Lower leg skin (tissue), 4 donors: ENCODE measurements at regions not wholly inside any gene's neighbourhood (a gene's known extent, or its start where the extent isn't known, plus 50 kb on each side); places are given as distances from the start of the nearest gene placed in this dataset.
A peak's percentile ranks its signal among the peaks of the same experiment; 100 is the strongest.
"Not testable (repeated sequence)": the region's sequence is repeated elsewhere in the genome, so short reads cannot be mapped to it uniquely, and the experiment has no call there.

Experiments
- DNase-seq, 2 donors: peaks; one replicate each; pipeline ENCODE4 v3.0.0-alpha.2; 2019; ENCODE audit warnings: low spot score in 2 of 2
- H3K4me3 ChIP-seq: fragments of 200-600 bp; sonication (generic); 2 replicates; pipeline ENCODE4 v1.5.1; 2017; ENCODE audit warnings: mild to moderate bottlenecking, low read depth; ENCODE audit not compliant: poor library complexity, severe bottlenecking
- POLR2A ChIP-seq, 2 donors: fragments of 450-650 bp; IDR thresholded peaks; one replicate each; pipeline ENCODE4 v1.6.1; 2016 to 2017; ENCODE audit warnings: antibody characterized with exemption in 2 of 2, mild to moderate bottlenecking in 1 of 2, moderate library complexity in 1 of 2
- WGBS, 2 donors: methylation state at CpG; one replicate each; pipeline ENCODE4 v1.1.5; 2018; 5-methylcytosine and 5-hydroxymethylcytosine counted together
- intact Hi-C: fragments of 100-400 bp; cut with DNase I; formaldehyde crosslinking; loops from one replicate; pipeline ENCODE4 v1.15.0; 2023; ENCODE audit warnings: low total_unique reads
- TF ChIP-seq, protein P1 (sequence below), 3 donors: fragments of 450-650 bp; IDR thresholded peaks; one replicate each; pipeline ENCODE4 v1.5.1; 2016; ENCODE audit warnings: antibody characterized with exemption in 3 of 3, mild to moderate bottlenecking in 3 of 3, moderate library complexity in 2 of 3

DNA sequence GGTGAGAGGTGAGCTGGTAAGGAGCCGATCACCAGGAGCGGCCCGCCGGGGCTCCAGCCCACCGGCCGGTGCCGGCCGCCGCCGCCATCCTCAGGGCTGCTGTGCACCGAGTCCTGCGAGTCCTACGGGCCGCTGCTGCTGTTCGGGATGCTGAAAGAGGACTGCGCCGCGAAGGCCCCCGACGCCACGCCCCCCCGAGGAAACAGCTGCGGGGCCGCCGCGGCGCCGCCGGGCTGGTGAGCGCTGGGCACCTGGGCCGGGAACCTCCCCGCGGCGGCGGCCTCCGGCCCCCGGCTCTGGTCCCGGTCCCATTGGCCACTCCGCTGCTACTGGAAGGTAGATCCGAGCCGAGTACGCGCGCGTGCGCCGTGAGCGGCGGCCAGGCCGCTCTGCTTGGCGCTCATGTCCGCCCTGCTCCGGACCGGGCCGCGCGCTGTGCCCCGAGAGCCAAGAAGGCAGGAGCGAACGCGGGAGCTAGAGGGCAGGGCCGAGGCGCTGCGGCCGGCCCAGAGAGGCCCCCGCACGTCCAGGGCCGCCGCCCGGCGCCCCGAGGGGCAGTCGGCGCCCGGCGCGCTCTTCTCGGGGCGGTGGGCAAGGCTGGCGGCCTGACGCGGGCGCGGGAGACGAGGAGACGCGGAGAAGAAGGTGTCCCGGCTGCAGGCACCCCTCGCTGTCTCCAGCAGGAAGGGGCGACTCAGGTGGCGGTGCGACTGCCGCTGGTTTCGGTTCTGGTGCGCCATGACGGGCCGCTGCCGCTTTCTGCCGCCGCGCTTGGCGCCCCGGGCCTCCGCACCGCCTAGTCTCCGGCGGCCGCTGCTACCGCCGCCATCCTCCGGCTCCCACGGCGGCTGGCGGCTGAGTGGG, 121.3 kb upstream of the WIPF3 start:
- intact Hi-C loops: no loop called here
- peak; percentile 31 to 91 for DNase-seq
- TF ChIP-seq POLR2A (IDR thresholded peaks at IDR 0.05): no peak
- TF ChIP-seq, protein P1, sequence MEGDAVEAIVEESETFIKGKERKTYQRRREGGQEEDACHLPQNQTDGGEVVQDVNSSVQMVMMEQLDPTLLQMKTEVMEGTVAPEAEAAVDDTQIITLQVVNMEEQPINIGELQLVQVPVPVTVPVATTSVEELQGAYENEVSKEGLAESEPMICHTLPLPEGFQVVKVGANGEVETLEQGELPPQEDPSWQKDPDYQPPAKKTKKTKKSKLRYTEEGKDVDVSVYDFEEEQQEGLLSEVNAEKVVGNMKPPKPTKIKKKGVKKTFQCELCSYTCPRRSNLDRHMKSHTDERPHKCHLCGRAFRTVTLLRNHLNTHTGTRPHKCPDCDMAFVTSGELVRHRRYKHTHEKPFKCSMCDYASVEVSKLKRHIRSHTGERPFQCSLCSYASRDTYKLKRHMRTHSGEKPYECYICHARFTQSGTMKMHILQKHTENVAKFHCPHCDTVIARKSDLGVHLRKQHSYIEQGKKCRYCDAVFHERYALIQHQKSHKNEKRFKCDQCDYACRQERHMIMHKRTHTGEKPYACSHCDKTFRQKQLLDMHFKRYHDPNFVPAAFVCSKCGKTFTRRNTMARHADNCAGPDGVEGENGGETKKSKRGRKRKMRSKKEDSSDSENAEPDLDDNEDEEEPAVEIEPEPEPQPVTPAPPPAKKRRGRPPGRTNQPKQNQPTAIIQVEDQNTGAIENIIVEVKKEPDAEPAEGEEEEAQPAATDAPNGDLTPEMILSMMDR (IDR thresholded peaks at IDR 0.05): no peak
- peak overlapping the region; percentile 79 for H3K4me3 ChIP-seq
- WGBS, 2 donors: 0 to 2% methylated on average over 30 to 74 of the region's 114 CpGs

DNA sequence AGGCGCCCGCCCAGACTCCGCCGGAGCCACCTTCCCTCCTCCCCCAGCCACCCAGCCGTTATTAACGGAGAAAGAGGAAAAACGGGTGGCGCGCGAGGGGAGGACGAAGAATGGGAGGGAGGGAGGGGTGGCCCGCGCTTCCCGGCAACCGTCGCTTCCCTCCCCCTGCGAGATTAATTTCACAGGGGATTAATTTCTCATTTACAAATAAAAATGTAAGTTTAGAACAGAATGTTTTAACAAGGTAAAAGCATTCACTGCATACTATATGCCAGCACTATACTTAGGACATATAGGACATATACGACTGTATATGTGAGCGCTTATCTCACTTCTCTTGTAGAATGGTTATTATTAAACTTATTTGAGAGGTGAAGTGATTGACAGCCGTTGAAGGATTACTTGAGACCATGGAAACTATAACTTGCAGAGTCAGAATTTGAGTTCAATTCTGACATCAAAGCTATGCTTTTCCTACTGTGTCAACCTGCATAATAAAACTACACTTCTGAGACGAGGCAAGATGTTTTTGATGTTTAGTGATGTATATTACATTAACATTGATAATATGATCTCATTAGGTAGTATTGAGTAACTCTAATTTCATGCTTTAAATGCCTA, 120.5 kb upstream of the WIPF3 start:
- not testable (repeated sequence) for DNase-seq
- WGBS, 2 donors: 1% methylated on average over 21 of the region's 21 CpGs

DNA sequence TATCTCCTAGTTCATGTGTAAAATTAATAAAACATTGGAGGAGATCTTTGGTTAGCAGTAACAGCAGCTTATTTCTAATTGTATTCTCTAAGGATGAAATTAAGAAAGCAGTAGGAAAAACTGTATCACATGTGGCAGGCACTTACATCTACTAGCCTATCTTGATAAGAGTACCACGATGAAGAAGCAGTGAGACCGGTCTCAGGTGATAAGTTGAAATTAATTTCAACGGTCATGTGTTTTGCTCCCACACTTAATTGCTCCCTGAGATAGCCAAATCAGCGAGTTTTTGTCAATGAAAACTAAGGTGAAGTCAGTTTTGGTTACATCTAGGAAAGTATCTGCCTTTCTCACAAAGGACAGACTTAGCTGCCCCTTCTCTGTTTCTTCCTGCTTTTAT, 115.8 kb upstream of the WIPF3 start:
- H3K4me3 ChIP-seq, intact Hi-C loops, DNase-seq: not testable (repeated sequence)
- 80 to 82% methylated on average over 4 of the region's 4 CpGs for WGBS, 2 donors

More for the DNA sequence above, 120.5 kb upstream of the WIPF3 start:
- H3K4me3 ChIP-seq: peak overlapping the region; percentile 79
- intact Hi-C loops: not testable (repeated sequence)

DNA sequence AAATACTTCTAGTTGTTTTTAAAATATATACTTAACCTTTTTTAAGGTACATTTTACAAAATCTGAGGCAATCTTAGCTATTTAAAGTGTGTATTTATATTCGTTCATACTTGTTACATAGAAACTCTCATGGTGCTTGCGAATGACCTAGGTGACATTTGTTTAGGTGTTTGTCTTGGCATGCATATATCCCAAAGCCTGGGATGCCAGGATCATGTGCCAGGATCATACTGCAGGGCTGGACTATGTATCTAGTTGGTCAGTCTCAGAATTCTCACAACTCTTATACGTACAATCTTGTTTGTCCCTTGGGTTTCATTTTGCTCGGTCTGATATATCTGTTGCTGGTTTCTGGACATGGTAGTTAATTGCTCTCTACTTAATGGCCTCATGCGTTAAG, 109.9 kb upstream of the WIPF3 start:
- intact Hi-C loops, H3K4me3 ChIP-seq, DNase-seq: not testable (repeated sequence)
- WGBS, 2 donors: 82 to 85% methylated on average over 5 of the region's 5 CpGs

DNA sequence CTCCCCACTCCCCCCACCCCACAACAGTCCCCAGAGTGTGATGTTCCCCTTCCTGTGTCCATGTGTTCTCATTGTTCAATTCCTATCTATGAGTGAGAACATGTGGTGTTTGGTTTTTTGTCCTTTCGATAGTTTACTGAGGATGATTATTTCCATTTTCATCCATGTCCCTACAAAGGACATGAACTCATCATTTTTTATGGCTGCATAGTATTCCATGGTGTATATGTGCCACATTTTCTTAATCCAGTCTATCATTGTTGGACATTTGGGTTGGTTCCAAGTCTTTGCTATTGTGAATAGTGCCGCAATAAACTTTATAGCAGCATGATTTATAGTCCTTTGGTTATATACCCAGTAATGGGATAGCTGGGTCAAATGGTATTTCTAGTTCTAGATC, 106.6 kb upstream of the WIPF3 start:
- H3K4me3 ChIP-seq, intact Hi-C loops, DNase-seq: not testable (repeated sequence)
- 75 to 100% methylated on average over 2 of the region's 2 CpGs for WGBS, 2 donors

DNA sequence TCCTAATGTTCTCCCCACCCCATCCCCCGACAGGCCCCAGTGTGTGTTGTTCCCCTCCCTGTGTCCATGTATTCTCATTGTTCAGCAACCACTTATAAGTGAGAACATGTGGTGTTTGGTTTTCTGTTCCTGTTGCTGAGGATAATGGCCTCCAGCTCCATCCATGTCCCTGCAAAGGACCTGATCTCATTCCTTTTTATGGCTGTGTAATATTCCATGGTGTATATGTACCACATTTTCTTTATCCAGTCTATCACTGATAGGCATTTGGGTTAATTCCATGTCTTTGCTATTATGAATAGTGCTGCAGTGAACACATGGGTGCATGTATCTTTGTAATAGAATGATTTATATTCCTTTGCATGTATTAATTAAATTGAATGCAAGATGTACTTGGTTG, 104.8 kb upstream of the WIPF3 start:
- DNase-seq, intact Hi-C loops, H3K4me3 ChIP-seq: not testable (repeated sequence)
- WGBS, 2 donors: 97 to 100% methylated on average over 1 of the region's 1 CpG

DNA sequence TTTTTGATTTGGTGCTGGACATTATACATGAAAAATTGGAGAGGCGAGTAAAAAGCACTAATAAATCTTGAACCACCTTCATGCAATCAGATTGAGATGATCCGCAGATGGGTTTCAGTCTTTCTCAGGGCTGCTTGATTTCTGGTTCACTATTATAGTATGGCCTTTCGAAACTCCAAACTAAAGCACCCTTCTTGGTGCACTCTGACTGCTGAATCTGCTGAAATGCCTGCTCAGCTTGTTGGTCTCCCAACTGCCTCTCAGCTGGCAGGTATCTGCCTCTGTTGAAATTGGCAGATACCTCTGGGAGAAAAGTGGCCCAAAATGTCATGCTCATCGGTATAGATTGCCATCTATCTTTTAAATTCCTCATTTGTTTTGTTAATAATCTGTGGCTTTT, 102.5 kb upstream of the WIPF3 start:
- intact Hi-C loops, DNase-seq, H3K4me3 ChIP-seq: not testable (repeated sequence)
- WGBS, 2 donors: 96 to 97% methylated on average over 4 of the region's 4 CpGs

DNA sequence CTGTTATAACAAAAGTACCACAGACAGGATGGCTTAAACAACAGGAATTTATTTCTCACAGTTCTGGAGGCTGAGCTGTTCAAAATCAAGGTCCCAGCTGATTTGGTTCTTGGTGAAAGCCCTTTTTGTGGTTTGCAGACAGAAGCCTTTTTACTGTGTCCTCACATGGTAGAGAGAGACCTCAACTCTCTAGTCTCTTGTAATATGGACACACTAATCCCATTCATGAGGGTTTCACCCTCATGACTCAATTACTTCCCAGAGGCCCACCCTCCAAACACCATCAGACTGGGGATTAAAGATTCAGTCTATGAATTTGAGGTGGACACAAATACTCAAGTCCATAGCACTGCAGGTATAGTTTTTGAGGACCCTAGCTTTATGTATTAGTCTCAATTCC, 97.3 kb upstream of the WIPF3 start:
- intact Hi-C loops, DNase-seq, H3K4me3 ChIP-seq: not testable (repeated sequence)

DNA sequence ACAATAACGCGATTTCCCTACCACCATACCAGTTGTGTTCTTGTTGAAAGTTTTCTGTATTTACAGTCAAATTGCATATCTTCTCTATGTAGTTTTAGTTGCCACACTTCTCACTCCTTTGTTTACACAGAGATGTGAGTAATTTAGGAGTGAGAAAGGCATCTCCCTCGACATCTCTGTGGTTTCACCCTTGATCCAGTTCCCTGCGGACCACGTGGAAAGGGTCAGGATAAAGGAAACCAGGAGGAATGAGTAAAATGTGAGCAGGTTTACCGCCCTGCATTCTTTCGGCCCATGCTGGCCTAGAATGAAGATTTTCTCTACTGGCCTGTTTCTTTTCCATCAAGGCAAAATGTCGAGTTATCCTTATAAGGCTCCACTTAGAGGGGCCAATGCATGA, 83.2 kb upstream of the WIPF3 start:
- WGBS, 2 donors: 62 to 64% methylated on average over 8 of the region's 8 CpGs
- H3K4me3 ChIP-seq, intact Hi-C loops, DNase-seq: not testable (repeated sequence)

DNA sequence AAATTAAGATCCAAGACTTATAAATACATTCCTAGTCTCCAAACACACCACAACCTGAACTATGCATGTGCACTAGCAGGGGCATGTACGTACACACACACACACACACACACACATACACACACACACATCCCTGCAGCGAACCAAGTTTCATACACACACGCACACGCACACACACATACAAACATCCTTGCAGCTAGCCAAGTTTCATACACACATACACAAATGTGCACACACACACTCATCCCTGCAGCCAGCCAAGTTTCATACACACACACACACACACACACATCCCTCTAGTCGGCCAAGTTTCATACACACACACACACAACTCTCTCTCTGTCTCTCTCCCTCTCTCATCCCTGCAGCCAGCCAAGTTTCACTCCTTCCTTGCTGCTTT, 82.7 kb upstream of the WIPF3 start:
- no peak overlapping the region for H3K4me3 ChIP-seq
- WGBS, 2 donors: 57 to 75% methylated on average over 5 of the region's 5 CpGs
- DNase-seq: no peak
- intact Hi-C loops: no loop called here
- TF ChIP-seq POLR2A (IDR thresholded peaks at IDR 0.05): no peak
- TF ChIP-seq, protein P1 (IDR thresholded peaks at IDR 0.05): no peak

DNA sequence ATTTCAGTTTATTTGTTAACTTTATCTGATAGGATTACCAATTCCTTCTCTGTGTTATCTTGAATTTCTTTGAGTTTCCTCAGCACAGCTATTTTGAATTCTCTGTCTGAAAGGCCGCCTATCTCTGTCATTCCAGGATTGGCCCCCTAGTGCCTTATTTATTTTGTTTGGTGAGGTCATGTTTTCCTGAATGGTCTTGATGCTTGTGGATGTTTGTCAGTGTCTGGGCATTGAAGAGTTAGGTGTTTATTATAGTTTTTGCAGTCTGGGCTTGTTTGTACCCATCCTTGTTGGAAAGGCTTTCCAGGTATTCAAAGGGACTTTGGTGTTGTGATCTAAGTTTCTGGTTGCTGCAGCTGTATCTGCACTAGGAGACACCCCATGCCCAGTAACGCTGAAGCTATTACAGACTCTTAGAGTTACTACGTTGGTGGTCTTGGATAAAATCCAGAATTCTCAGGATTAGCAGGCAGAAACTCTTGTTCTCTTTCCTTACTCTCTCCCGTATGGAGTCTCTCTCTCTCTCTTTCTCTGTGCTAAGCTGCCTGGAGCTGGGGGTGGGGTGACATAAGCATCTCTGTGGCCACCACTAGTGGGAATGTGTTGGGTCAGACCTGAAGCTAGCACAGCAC, 76.7 kb upstream of the WIPF3 start:
- intact Hi-C loops, DNase-seq, H3K4me3 ChIP-seq: not testable (repeated sequence)
- 53 to 57% methylated on average over 4 of the region's 4 CpGs for WGBS, 2 donors
